Loucy (cell line): ENCODE measurements at regions not wholly inside any gene's neighbourhood (a gene's known extent, or its start where the extent isn't known, plus 50 kb on each side); places are given as distances from the start of the nearest gene placed in this dataset.

Source experiments
- EZH2phosphoT487 ChIP-seq: fragments of 200-600 bp; IDR thresholded peaks from 2 replicates; pipeline ENCODE4 v1.6.1; 2018; ENCODE audit warnings: antibody characterized with exemption, mild to moderate bottlenecking, moderate library complexity, borderline replicate concordance
- TF ChIP-seq, protein P1 (sequence below): fragments of 200-600 bp; sonication (generic); conservative IDR thresholded peaks from 2 replicates; pipeline ENCODE4 v1.5.1; 2014; ENCODE audit warnings: mild to moderate bottlenecking, antibody characterized with exemption, low read length

DNA sequence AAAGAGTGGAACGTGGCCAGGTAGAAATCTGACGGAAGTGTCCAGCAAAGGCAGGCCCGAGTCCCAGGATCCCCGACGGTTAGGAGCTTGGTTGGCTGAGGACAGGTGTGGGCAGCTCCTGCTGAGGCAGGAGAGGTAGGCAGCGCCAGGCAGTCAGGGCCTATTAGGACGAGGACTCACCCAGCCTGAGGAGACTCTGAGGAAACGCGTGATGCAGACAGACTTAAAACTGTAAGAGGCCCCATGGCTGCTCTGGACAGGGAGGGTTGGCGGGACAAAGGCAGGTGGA, 255.7 kb upstream of the SFSWAP start:
- TF ChIP-seq, protein P1, sequence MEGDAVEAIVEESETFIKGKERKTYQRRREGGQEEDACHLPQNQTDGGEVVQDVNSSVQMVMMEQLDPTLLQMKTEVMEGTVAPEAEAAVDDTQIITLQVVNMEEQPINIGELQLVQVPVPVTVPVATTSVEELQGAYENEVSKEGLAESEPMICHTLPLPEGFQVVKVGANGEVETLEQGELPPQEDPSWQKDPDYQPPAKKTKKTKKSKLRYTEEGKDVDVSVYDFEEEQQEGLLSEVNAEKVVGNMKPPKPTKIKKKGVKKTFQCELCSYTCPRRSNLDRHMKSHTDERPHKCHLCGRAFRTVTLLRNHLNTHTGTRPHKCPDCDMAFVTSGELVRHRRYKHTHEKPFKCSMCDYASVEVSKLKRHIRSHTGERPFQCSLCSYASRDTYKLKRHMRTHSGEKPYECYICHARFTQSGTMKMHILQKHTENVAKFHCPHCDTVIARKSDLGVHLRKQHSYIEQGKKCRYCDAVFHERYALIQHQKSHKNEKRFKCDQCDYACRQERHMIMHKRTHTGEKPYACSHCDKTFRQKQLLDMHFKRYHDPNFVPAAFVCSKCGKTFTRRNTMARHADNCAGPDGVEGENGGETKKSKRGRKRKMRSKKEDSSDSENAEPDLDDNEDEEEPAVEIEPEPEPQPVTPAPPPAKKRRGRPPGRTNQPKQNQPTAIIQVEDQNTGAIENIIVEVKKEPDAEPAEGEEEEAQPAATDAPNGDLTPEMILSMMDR = no peak
- TF ChIP-seq EZH2phosphoT487 = no peak
